Activated CD8-positive, alpha-beta memory T cell treated with anti-CD3 and anti-CD28 coated beads, Interleukin-2, amount 50 U/mL, for 1 hour (primary cell): ENCODE measurements at regions not wholly inside any gene's neighbourhood (a gene's known extent, or its start where the extent isn't known, plus 50 kb on each side); places are given as distances from the start of the nearest gene placed in this dataset.

Source experiments
- DNase-seq: peaks from one replicate; pipeline ENCODE4 v3.0.0-alpha.2; 2020; ENCODE audit errors: extremely low read depth

- DNase-seq, result no peak
Measured at GRCh38 chr13:26989261-26989956, 182.2 kb downstream of the USP12 start.

DNA sequence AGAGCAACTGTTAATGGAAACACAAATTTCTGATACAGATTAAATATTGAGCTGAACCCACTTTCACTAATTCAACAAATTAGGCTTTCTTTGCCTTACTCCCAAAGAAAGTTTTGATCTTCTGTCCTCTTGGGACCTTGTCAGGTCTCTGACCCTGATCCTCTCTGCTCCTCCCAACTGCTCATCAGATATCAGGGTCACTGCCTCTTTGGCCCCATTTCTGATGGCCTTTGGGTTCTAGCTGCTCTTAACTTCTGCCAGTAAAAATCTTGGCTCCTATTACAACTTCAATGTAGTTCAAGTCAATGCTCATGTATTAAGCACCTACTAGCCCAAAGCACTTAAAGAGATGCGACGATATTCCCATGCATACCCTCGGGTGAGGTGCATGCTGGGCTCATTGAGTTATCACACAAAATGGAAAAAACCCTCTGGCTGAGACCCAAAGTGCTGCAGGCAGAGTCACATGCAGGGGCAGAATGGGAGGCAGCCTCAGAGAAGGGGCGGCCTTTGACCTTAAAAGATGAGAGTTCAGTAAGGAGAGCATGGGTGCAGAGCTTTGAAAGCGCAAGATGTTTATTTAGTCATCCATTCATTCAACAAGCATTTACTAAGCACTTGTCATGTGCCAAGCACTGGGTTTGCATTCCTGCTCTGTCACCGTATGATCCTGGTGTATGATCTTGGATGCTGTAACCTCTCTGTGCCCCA is 183.4 kb downstream of the USP12 start:
- DNase-seq, result no peak

DNA sequence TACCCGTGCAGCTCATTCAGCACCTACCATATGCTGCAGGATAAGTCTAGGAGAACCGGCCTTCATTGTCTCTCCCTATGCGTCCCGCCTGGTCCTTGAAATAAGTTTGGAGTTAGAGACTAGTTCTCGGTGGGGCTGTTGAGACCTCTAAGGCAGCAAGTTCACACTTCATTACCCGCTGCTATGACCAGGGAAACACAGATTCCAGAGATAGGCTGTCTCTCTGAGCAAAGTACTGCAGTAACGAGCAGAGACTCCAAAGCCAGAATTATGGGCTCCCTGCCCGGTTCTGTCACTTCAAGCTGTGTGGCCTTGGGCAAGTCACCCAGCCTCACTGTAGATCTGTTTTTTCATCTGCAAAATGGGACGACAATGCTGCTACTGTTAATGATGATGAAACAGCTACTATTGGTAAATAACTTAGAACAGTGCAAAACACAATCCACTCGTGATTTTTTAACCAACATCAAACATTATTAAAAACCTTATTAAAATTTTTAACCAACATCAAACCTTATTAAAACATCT is 184.1 kb downstream of the USP12 start:
- no peak for DNase-seq

GRCh38 chr13:26985285-26985878 is 186.2 kb downstream of the USP12 start:
- DNase-seq, result peak; percentile 57

DNA sequence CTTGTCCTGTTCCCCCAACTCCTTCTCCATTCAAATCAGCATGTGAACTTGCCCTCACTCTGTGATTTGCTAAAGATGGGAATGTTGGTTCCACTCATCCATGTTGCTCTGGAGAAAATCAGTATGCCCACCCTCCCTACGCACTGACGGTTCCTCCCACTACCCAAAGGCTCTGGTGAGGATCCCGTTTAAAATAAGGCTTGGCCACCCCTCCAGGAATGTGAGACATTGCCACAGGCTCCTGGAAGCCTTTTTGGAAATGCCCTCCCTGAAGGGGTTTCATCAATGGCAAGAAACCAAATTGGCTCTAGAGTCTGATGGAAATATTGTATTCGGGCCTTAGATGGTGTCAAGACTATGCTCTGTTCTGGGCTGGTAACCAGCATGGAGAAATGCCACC is 187.3 kb downstream of the USP12 start:
- no peak for DNase-seq

DNA sequence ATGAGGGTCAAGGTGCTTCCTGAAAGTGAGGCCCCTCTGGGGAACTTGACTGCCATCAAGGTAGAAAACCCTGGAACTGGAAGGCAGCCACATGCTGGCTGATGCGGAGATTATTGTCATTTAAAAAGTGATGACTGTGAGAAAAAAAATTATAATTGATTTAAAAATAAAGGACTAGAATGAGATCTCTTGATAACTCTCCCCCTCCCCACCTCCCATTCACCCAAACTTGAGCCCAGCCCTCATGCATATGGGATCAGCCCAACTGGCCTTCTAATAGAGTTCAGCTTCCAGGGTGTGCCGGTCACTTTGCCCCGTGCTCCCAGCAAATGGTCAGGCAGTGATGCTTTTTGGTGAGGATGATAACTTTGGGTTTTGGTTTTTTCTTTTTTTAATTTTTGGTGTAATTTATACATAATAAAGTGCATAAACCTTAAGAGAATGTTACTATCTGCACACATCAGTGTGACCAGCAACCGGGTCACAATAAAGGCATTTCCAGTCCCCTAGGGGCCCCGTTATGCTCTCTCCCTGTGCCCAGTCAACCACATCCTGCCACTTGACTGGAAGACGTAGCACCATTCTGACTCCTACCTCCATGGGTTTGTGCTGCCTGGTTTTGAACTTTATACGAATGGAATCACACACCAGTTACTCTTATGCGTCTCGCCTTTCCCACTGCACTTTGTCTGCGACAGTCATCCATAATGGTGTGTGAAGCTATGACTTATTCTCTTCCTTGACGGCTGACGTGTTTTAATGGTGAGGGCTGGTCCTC is 187.9 kb downstream of the USP12 start:
- DNase-seq, result no peak

- DNase-seq, result no peak
Measured at GRCh38 chr13:26980099-26981031, 191.2 kb downstream of the USP12 start.

DNA sequence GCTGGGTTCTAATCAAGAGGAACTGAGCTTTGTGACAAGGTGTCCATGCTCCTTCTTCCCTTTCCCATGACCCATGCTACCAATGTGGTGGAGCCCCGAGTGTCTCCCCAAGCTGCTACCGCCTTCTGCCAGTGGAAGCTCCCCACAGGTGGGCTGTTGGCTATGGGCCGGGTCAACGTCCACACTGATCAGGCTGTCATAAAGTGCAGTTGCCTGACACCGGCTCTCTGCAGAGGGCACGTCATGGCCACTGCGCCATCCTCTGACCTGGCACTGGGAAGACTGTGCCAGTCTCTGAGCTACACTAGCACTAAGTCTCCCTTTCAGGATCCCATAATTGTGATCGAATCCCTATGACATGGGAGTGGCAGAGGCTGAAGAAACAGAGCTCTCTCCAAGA is 192.3 kb downstream of the USP12 start:
- DNase-seq, result no peak

- DNase-seq, result no peak
Measured at GRCh38 chr13:26978081-26978860, 193.3 kb downstream of the USP12 start.

- DNase-seq, result no peak
Measured at GRCh38 chr13:26977541-26977940, 194.1 kb downstream of the USP12 start.

DNA sequence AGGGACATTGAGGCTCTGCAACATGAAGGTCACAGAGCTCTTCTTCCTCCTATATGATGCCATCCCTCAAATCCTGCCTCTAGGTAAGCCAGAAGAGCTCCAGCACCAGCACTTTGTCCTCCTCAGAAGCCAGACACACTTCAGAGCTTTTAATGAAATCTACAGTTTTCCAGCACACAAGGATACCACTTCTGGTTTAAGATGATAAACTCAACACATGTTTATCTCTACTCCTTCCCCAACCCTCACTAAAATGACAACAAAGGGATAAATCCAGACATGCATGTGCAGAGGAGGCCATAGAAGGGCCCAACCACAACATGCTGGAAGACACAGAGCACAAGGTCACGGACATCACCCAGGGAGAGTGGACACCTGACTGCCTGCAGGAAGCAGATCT is 195.3 kb downstream of the USP12 start:
- DNase-seq, result no peak

DNA sequence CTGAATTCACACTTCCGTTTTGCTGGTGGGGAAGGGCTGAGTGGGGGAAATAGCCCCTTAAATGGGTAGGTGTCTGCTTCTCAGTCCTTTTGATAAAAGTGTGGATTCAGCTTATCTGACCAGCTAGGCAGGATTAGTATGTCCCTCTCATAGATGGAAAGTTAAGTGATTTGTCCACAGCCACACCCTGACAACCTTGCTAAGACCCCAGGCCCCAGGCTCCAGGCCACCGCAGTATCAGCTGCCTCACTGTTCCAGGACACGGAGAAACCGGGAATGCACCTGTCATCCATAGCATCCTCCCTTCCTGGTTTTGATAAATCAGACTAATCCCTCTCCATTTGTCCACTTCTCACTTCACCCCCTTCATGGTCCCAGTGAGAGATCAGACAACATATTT is 197.7 kb downstream of the USP12 start:
- DNase-seq, result no peak

GRCh38 chr13:26973295-26973694 is 198.3 kb downstream of the USP12 start:
- DNase-seq, result no peak

- no peak for DNase-seq
Measured at GRCh38 chr13:26971990-26972887, 199.4 kb downstream of the USP12 start.

DNA sequence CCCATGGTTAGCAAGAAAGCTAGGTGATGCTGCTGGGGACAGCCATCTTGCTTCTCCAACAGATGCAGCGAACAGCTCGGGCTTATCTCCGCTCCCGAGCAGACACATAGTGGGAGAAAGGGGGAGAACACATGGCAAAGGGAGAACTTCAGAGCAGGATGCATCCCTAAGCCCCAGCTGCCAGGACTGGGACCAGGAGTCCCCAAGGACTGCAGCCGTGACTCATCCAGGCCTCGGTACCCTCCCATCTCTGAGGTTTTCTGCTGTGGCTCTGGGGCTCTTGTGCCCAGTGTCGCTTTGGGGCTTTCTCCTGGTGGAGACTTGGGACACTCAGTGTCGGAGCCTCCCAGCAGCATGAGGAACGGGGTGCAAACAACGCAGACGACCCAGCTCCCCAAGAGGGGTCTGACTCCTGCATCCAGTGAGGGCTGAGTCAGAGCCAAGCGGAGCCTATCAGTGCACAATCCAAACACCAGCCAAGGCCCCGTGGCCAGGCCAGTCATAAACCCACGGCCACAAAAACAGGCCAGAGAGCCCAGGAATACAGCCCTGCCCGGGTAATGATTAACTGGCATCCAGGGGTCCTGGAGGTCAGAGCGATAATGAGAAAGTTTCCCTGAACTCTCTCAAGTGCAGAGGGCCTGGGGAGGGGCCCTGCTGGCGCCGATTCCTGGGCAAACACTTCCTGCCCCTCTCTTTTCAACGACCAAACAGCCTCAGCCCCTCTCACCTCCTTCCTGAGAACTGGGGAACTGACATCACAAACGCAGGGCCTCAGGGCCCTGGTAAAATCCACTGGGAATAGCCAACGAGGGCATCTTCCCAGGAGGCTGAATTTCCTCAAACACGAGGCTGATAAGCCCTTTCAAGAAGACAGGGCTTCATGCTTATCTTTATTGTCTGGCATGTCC is 202.9 kb downstream of the USP12 start:
- no peak for DNase-seq

GRCh38 chr13:26967119-26968038 is 204.2 kb downstream of the USP12 start:
- no peak for DNase-seq

GRCh38 chr13:26966701-26967080 is 204.9 kb downstream of the USP12 start:
- no peak for DNase-seq
